Osteoblast (primary cell): ENCODE measurements at regions not wholly inside any gene's neighbourhood (a gene's known extent, or its start where the extent isn't known, plus 50 kb on each side); places are given as distances from the start of the nearest gene placed in this dataset.

Source experiments
- DNase-seq: peaks from one replicate; pipeline ENCODE4 v3.0.0; 2011; ENCODE audit warnings: low spot score, mixed read lengths; ENCODE audit not compliant: insufficient read length; ENCODE audit errors: missing footprints
- H2AFZ ChIP-seq: 2 replicates; pipeline ENCODE4 v1.6.0; 2011; ENCODE audit warnings: mild to moderate bottlenecking, low read length
- H3K27ac ChIP-seq: 2 replicates; pipeline ENCODE4 v1.5.1; 2011; ENCODE audit warnings: mild to moderate bottlenecking, low read depth, low read length, moderate library complexity
- H3K27me3 ChIP-seq: 2 replicates; pipeline ENCODE4 v1.6.0; 2012; ENCODE audit warnings: mild to moderate bottlenecking, control low read depth, inconsistent platforms, low read length, moderate library complexity; ENCODE audit not compliant: insufficient read depth
- H3K36me3 ChIP-seq: 2 replicates; pipeline ENCODE4 v1.5.1; 2011; ENCODE audit warnings: mild to moderate bottlenecking, low read length, control low read depth, moderate library complexity; ENCODE audit not compliant: insufficient read depth
- H3K4me1 ChIP-seq: 2 replicates; pipeline ENCODE4 v1.5.1; 2011; ENCODE audit warnings: mild to moderate bottlenecking, low read length, control low read depth, moderate library complexity; ENCODE audit not compliant: insufficient read depth
- H3K4me2 ChIP-seq: 2 replicates; pipeline ENCODE4 v1.6.0; 2011; ENCODE audit warnings: mild to moderate bottlenecking, low read length; ENCODE audit not compliant: insufficient read depth
- H3K4me3 ChIP-seq: fragments of 200-600 bp; sonication (generic); 3 replicates; pipeline ENCODE4 v1.5.1; 2012; ENCODE audit warnings: mild to moderate bottlenecking, low read length, inconsistent platforms; ENCODE audit not compliant: insufficient read depth
- H3K79me2 ChIP-seq: 2 replicates; pipeline ENCODE4 v1.6.0; 2012; ENCODE audit warnings: mild to moderate bottlenecking, low read length, control low read depth, inconsistent platforms; ENCODE audit not compliant: insufficient read depth
- H3K9me3 ChIP-seq: 2 replicates; pipeline ENCODE4 v1.5.1; 2011; ENCODE audit warnings: low read depth, low read length, control low read depth
- H4K20me1 ChIP-seq: 2 replicates; pipeline ENCODE4 v1.6.0; 2012; ENCODE audit warnings: mild to moderate bottlenecking, low read length, control low read depth; ENCODE audit not compliant: insufficient read depth
- CTCF ChIP-seq: IDR thresholded peaks from 2 replicates; pipeline ENCODE4 v1.5.1; 2011; ENCODE audit warnings: mild to moderate bottlenecking, low read depth, low read length, moderate library complexity; ENCODE audit errors: extremely low read depth

DNA sequence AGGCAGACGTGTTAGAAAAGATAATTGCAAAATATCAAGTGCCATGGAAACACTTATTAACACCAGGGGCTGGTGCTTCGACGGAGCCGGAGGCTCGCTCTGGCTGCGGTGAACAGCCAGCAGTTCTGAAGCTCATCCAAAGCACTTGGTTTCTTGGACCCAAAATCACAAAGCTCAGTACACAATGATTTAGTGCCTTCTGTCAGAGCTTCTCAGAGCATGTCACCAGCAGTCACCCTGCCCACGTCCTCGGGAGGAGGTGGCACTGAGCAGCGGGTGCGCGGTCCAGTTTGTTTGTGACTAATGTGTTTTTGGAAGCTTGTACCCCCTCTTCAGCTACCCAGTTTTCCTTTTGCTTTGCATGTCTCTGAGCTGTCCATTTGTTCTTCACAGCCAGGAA lies 58.7 kb upstream of the KIRREL3 start:
- Histone ChIP-seq H3K4me1 (no peaks in the 10 kb centered on the region), H3K4me2 (no peak overlapping the region), H3K79me2 (no peaks in the 10 kb centered on the region), H2AFZ (no peak overlapping the region), H3K27me3 (peaks cover 29% of the 10 kb centered on the region), H3K27ac (no peak overlapping the region), H3K4me3 (no peak overlapping the region), H3K36me3 (no peaks in the 10 kb centered on the region), H3K9me3 (no peaks in the 10 kb centered on the region), H4K20me1 (no peaks in the 10 kb centered on the region)
- no peak for DNase-seq
- no peak for TF ChIP-seq CTCF

DNA sequence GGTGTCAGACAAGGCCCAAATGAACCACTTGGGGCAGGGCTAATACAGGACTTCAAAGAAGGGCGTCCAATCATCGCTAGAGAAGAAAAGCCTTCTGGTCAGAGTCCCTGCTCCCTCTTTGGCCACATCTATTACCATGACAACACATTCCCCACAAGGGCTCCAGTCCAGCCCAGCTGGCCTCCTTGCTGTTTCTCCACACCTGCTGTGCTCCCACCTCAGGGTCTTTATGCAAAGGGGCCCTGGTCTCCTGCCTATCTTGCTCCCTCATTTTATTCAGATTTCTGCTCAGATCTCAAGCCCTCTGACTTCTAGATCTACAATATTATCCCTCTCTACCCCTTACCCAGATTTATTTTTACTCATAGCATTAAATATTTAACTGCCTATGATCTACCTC lies 58.0 kb upstream of the KIRREL3 start:
- TF ChIP-seq CTCF = no peak
- no peak for DNase-seq
- H3K9me3 ChIP-seq = no peaks in the 10 kb centered on the region
- no peaks in the 10 kb centered on the region for H3K79me2 ChIP-seq
- H3K4me2 ChIP-seq = no peak overlapping the region
- no peaks in the 10 kb centered on the region for H3K36me3 ChIP-seq
- no peaks in the 10 kb centered on the region for H4K20me1 ChIP-seq
- H2AFZ ChIP-seq = no peak overlapping the region
- H3K4me1 ChIP-seq = no peaks in the 10 kb centered on the region
- no peak overlapping the region for H3K27ac ChIP-seq
- H3K27me3 ChIP-seq = peaks cover 22% of the 10 kb centered on the region
- no peak overlapping the region for H3K4me3 ChIP-seq

GRCh38 chr11:127057126-127057525 lies 56.6 kb upstream of the KIRREL3 start:
- Histone ChIP-seq H3K79me2 (no peaks in the 10 kb centered on the region), H3K4me3 (no peak overlapping the region), H3K27ac (no peak overlapping the region), H3K4me1 (no peaks in the 10 kb centered on the region), H3K4me2 (no peak overlapping the region), H3K9me3 (no peaks in the 10 kb centered on the region), H3K36me3 (no peaks in the 10 kb centered on the region), H3K27me3 (peaks cover 14% of the 10 kb centered on the region), H2AFZ (no peak overlapping the region), H4K20me1 (no peaks in the 10 kb centered on the region)
- no peak for DNase-seq
- TF ChIP-seq CTCF = no peak

DNA sequence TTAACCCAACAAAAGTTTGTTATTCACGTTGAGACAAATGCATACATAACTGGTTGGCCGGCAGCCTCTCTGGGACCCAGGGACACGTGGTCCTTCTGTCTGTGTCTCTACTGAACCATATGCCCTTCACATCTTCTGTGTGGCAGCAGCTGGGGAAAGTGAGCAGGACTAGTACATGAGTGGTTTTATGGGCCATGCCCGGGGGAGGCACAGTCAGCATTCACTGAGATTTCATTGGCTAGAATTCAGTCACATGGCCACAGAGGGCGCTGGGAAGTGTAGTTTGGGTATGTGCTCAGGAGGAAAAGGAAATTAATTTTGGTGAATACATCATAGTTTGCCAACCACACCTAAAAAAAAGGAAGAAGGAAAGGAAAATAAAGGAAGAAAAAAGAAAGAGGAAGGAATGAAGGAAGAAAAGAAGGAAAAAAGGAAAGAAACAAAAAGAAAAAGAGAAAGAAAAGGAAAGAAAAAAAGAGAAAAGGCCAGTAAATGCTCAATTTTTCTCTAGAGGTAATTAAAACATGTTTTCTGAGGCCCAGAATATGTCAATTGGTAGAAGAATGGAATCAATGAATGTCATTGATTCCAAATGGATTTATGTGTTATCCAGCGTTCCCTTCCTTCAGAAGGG lies 55.9 kb upstream of the KIRREL3 start:
- Histone ChIP-seq H3K27ac (no peak overlapping the region), H3K4me3 (no peak overlapping the region), H3K4me1 (no peaks in the 10 kb centered on the region), H3K9me3 (no peaks in the 10 kb centered on the region), H3K27me3 (peaks cover 9% of the 10 kb centered on the region), H3K4me2 (no peak overlapping the region), H4K20me1 (no peaks in the 10 kb centered on the region), H3K36me3 (no peaks in the 10 kb centered on the region), H2AFZ (no peak overlapping the region), H3K79me2 (no peaks in the 10 kb centered on the region)
- no peak for DNase-seq
- TF ChIP-seq CTCF = no peak
